PC-3 (cell line): ENCODE measurements at regions not wholly inside any gene's neighbourhood (a gene's known extent, or its start where the extent isn't known, plus 50 kb on each side); places are given as distances from the start of the nearest gene placed in this dataset.

ENCODE experiments used
- ATAC-seq: fragments of 200-7000 bp; cut with Tn5 transposase; 2 replicates; pipeline ENCODE4 v1.9.1; 2020; ENCODE audit warnings: mild to moderate bottlenecking, moderate library complexity
- BruUV-seq: library from RNA; stranded (reverse); fragments of 400-500 nt; replicated peaks from 2 replicates; lab custom pipeline; 2021; lab: Mats Ljungman, UMichigan
- CTCF ChIA-PET: fragments of 300-600 bp; sonication (Branson Sonifier 250); formaldehyde crosslinking; loops from one replicate; lab custom pipeline; 2022; ENCODE audit warnings: antibody characterized with exemption; lab: Charles Lee
- POLR2A ChIA-PET: fragments of 300-600 bp; sonication (Branson Sonifier 250); formaldehyde crosslinking; loops from one replicate; lab custom pipeline; 2022; ENCODE audit warnings: antibody characterized with exemption; ENCODE audit not compliant: unreplicated experiment; lab: Charles Lee
- DNase-seq: peaks from one replicate; pipeline ENCODE4 v3.0.0-alpha.2; 2015
- H2AFZ ChIP-seq: fragments of 300-600 bp; sonication (generic); 2 replicates; pipeline ENCODE4 v1.6.0; 2016; ENCODE audit warnings: antibody characterized with exemption, low read length
- H3F3A ChIP-seq: fragments of 300-600 bp; sonication (generic); one replicate; pipeline ENCODE4 v1.6.0; 2017; ENCODE audit warnings: antibody characterized with exemption, low read length, control low read depth, mild to moderate bottlenecking; ENCODE audit not compliant: unreplicated experiment
- H3K27ac ChIP-seq: fragments of 300-600 bp; sonication (generic); 2 replicates; pipeline ENCODE4 v1.5.1; 2016; ENCODE audit warnings: mild to moderate bottlenecking, low read length
- H3K27me3 ChIP-seq: fragments of 300-600 bp; sonication (generic); 2 replicates; pipeline ENCODE4 v1.6.1; 2016; ENCODE audit warnings: low read length, mixed read lengths
- H3K36me3 ChIP-seq: fragments of 300-600 bp; sonication (generic); 2 replicates; pipeline ENCODE4 v1.6.1; 2016; ENCODE audit warnings: low read depth, mixed run types, low read length, mixed read lengths
- H3K4me1 ChIP-seq: fragments of 300-600 bp; sonication (generic); 2 replicates; pipeline ENCODE4 v1.5.1; 2016; ENCODE audit warnings: low read length; ENCODE audit not compliant: insufficient read depth
- H3K4me2 ChIP-seq: fragments of 300-600 bp; sonication (generic); 2 replicates; pipeline ENCODE4 v1.6.0; 2016; ENCODE audit warnings: low read length
- H3K4me3 ChIP-seq: fragments of 300-600 bp; sonication (generic); 2 replicates; pipeline ENCODE4 v1.5.1; 2016; ENCODE audit warnings: mild to moderate bottlenecking, low read length, mixed read lengths
- H3K79me2 ChIP-seq: fragments of 300-600 bp; sonication (generic); 2 replicates; pipeline ENCODE4 v1.6.1; 2017; ENCODE audit warnings: low read length, mixed read lengths
- H3K9ac ChIP-seq: fragments of 300-600 bp; sonication (generic); 2 replicates; pipeline ENCODE4 v1.6.0; 2016; ENCODE audit warnings: mild to moderate bottlenecking, low read length
- H3K9me2 ChIP-seq: fragments of 300-600 bp; sonication (generic); replicated peaks from 2 replicates; pipeline ENCODE4 v1.6.1; 2016; ENCODE audit warnings: mixed run types, low read length, mixed read lengths
- H3K9me3 ChIP-seq: fragments of 300-600 bp; sonication (generic); 2 replicates; pipeline ENCODE4 v1.6.1; 2016; ENCODE audit warnings: low read length, mixed read lengths
- H4K20me1 ChIP-seq: fragments of 300-600 bp; sonication (generic); 2 replicates; pipeline ENCODE4 v1.6.1; 2016; ENCODE audit warnings: low read length, mixed read lengths
- EZH2 ChIP-seq: fragments of 300-600 bp; sonication (generic); IDR thresholded peaks from one replicate; pipeline ENCODE4 v1.6.1; 2017; ENCODE audit warnings: antibody characterized with exemption, mild to moderate bottlenecking, low read length; ENCODE audit not compliant: unreplicated experiment
- EZH2phosphoT487 ChIP-seq: fragments of 300-600 bp; sonication (generic); IDR thresholded peaks from 2 replicates; pipeline ENCODE4 v1.6.1; 2018; ENCODE audit warnings: mild to moderate bottlenecking, antibody characterized with exemption, low read length, borderline replicate concordance
- intact Hi-C: fragments of 100-400 bp; cut with micrococcal nuclease; formaldehyde crosslinking; loops from 2 replicates; pipeline ENCODE4 v1.9.0; 2023
- TF ChIP-seq, protein P1 (sequence below): fragments of 300-600 bp; sonication (generic); conservative IDR thresholded peaks from 2 replicates; pipeline ENCODE4 v1.5.1; 2017; ENCODE audit warnings: antibody characterized with exemption, low read depth, mild to moderate bottlenecking, low read length

DNA sequence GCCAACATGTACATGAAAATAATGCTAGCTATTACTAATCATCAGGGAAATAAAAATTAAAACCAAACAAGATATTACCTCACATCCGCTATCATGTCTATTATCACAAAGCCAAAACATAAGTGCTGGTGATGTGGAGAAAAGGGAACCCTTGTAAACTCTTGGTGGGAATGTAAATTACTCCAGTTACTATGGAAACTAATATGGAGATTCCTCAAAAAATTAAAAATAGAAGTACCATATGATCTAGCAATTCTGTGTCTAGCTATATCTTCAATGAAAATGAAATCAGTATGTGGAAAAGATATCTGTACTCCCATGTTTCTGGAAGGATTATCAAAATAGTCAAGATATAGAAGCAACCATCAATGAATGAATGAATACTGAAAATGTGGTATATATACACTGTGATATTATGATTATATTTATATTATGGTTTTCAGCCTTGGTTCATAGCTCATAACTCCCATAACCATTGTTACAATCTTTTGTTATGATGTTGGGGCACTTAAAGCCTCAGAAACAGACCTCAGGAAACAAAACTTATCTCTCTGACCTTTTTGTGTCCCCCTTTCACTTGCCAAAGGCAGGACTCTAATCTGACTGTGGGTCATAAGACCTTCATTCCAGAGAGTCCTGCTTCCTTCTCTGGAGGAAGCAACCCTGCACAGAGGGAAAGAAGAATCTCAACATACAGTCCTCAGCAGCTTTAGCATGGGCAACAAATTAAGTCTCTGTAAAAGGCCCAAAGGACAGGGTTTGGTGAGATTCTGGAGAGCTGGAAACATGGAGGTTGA lies 933.2 kb downstream of the ADGRL3 start:
- TF ChIP-seq, protein P1, sequence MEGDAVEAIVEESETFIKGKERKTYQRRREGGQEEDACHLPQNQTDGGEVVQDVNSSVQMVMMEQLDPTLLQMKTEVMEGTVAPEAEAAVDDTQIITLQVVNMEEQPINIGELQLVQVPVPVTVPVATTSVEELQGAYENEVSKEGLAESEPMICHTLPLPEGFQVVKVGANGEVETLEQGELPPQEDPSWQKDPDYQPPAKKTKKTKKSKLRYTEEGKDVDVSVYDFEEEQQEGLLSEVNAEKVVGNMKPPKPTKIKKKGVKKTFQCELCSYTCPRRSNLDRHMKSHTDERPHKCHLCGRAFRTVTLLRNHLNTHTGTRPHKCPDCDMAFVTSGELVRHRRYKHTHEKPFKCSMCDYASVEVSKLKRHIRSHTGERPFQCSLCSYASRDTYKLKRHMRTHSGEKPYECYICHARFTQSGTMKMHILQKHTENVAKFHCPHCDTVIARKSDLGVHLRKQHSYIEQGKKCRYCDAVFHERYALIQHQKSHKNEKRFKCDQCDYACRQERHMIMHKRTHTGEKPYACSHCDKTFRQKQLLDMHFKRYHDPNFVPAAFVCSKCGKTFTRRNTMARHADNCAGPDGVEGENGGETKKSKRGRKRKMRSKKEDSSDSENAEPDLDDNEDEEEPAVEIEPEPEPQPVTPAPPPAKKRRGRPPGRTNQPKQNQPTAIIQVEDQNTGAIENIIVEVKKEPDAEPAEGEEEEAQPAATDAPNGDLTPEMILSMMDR, result no peak
- no peak for TF ChIP-seq EZH2
- TF ChIP-seq EZH2phosphoT487, result no peak
- POLR2A ChIA-PET, result no interaction called here

DNA sequence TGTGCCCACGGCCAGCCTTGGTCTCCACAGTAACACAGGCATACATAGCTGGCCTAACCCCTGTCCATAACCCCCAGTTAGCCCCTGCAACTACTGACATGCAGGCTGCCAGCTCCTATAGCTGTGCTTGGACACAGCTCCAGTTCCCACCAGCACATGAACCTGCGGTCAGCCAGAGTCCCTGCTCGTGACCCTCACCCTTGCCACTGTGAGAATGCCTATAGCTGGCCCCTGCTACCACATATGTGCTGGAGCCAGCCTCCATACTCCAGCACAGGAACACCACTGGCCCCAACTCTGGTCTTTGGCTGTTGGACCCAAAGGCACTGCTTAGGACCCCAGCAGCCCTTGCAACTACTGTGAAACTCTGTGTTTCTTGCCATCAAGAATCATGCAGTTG lies 930.9 kb downstream of the ADGRL3 start:
- Histone ChIP-seq H3K27ac (no peak overlapping the region), H3K9me2 (no peaks in the 10 kb centered on the region), H3K9ac (no peak overlapping the region), H3K4me2 (no peak overlapping the region), H3F3A (no peaks in the 10 kb centered on the region), H2AFZ (no peak overlapping the region), H3K9me3 (no peaks in the 10 kb centered on the region), H3K4me3 (no peak overlapping the region), H3K36me3 (no peaks in the 10 kb centered on the region), H3K4me1 (peaks cover 9% of the 10 kb centered on the region; the same call in 1 of the 2 replicates), H3K79me2 (no peaks in the 10 kb centered on the region), H4K20me1 (no peaks in the 10 kb centered on the region), H3K27me3 (no peaks in the 10 kb centered on the region)
- ATAC-seq (no peak), DNase-seq (no peak)
- ChIA-PET CTCF (no interaction called here), POLR2A (no interaction called here)
- TF ChIP-seq EZH2 (no peak), EZH2phosphoT487 (no peak)
- TF ChIP-seq, protein P1, result no peak
- intact Hi-C loops, result no loop called here
- BruUV-seq, result no TSS peak

More for the DNA sequence above, 933.2 kb downstream of the ADGRL3 start:
- no peaks in the 10 kb centered on the region for H3K9me2 ChIP-seq
- H2AFZ ChIP-seq, result no peak overlapping the region
- H3K4me1 ChIP-seq, result peaks cover 8% of the 10 kb centered on the region; the same call in 1 of the 2 replicates
- H3K4me3 ChIP-seq, result no peak overlapping the region
- no peaks in the 10 kb centered on the region for H3K27me3 ChIP-seq
- CTCF ChIA-PET, result no interaction called here
- H3K9ac ChIP-seq, result no peak overlapping the region
- no peaks in the 10 kb centered on the region for H3K9me3 ChIP-seq
- no peak for DNase-seq
- BruUV-seq, result no TSS peak
- H3K79me2 ChIP-seq, result no peaks in the 10 kb centered on the region
- no peak overlapping the region for H3K27ac ChIP-seq
- H3K36me3 ChIP-seq, result no peaks in the 10 kb centered on the region
- no peaks in the 10 kb centered on the region for H4K20me1 ChIP-seq
- ATAC-seq, result no peak
- no peak overlapping the region for H3K4me2 ChIP-seq
- intact Hi-C loops, result no loop called here
- no peaks in the 10 kb centered on the region for H3F3A ChIP-seq

DNA sequence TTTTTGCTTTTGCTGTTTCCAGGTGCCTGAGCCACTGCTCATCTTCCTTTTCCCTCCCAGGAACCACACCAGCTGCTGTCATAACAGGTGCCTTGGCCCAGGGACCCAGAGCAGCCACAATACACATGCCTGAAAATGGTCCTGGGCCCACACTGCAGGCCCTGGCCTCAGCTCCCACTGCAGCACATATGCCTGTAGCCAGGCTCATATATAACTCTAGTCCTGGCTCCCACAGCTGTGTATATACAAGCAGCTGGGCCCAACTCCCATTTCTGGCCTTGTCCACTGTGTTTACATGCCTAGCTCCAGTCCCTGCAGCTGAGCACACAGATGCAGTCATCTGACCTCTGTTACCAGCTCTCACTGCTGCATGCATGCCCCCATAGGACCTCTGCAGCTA lies 930.5 kb downstream of the ADGRL3 start:
- no TSS peak for BruUV-seq
- intact Hi-C loops, result no loop called here
- H3K4me1 ChIP-seq, result peaks cover 8% of the 10 kb centered on the region; the same call in 1 of the 2 replicates
- no peaks in the 10 kb centered on the region for H4K20me1 ChIP-seq
- TF ChIP-seq, protein P1, result no peak
- no peak for TF ChIP-seq EZH2phosphoT487
- no peak for TF ChIP-seq EZH2
- H3K9ac ChIP-seq, result no peak overlapping the region
- H3K36me3 ChIP-seq, result no peaks in the 10 kb centered on the region
- ChIA-PET CTCF (no interaction called here), POLR2A (no interaction called here)
- no peak for DNase-seq
- no peak overlapping the region for H3K4me3 ChIP-seq
- no peak overlapping the region for H2AFZ ChIP-seq
- no peak for ATAC-seq
- no peaks in the 10 kb centered on the region for H3K27me3 ChIP-seq
- H3K9me2 ChIP-seq, result no peaks in the 10 kb centered on the region
- no peaks in the 10 kb centered on the region for H3K79me2 ChIP-seq
- H3K9me3 ChIP-seq, result no peaks in the 10 kb centered on the region
- no peak overlapping the region for H3K27ac ChIP-seq
- no peaks in the 10 kb centered on the region for H3F3A ChIP-seq
- no peak overlapping the region for H3K4me2 ChIP-seq
